GM18498 (cell line): ENCODE measurements at regions not wholly inside any gene's neighbourhood (a gene's known extent, or its start where the extent isn't known, plus 50 kb on each side); places are given as distances from the start of the nearest gene placed in this dataset.
"Not testable (repeated sequence)": the region's sequence is repeated elsewhere in the genome, so short reads cannot be mapped to it uniquely, and the experiment has no call there.

Experiments
- ATAC-seq: cut with Tn5 transposase; IDR thresholded peaks from one replicate; pipeline ENCODE4 v1.9.1; 2021; ENCODE audit warnings: mild to moderate bottlenecking, moderate library complexity; ENCODE audit not compliant: unreplicated experiment

DNA sequence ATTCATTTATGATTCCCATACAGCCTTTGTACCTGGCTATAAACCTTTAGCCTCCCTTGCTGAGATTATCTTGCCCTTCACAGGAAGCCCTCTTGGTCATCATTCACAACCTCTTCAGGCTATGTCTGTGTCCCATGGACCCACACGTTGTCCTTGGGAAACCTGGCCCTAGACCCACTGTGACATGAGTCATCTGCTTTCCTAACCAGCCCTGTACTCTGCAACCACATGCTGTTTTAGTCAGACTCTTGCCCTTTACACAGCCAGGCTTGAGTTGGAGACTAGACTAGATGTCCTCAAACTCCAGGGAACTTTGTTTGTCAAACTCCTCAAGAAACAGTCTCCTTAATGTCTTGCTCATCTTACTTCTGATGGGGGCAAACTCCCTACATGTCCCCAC lies 229.3 kb upstream of the ZSWIM2 start:
- ATAC-seq: no peak

DNA sequence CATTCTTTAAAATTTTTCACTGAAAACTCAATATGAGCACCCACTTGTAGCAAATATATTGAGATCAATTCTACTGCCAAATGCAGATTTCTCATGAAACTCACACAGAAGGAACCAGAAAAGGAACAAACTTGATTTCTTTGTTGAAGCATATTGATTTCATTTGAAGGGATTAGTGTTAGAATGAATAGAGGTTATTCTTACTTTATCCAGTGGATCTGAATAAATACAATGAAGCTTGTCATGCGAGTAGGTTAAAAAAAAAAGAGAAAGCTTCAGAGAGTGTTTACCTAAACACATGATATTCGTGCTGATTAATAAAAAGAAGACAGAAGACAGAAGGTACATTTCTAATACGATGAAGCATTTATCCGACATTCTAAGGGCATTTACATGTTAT lies 226.7 kb upstream of the ZSWIM2 start:
- no peak for ATAC-seq

DNA sequence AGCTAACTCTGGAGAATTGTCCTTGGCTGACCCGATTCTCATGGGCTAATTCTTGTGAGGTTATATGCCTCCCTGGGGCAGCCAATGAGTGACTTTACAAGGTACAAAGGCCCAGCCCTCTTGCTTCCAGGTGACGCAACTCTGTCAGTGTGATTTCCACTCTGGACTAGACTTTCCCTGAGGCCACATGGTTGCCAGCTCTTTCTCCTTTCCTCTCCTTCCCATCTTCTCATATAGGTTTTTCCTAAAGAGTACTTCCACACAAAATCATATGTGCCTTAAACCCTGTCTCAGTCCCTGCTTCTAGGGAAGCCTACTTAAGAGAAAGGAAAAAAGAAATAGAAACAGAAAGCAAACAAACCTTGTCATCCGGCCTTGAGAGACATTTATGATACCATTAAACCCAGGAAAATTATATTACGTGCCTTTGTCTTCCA lies 226.2 kb upstream of the ZSWIM2 start:
- no peak for ATAC-seq

DNA sequence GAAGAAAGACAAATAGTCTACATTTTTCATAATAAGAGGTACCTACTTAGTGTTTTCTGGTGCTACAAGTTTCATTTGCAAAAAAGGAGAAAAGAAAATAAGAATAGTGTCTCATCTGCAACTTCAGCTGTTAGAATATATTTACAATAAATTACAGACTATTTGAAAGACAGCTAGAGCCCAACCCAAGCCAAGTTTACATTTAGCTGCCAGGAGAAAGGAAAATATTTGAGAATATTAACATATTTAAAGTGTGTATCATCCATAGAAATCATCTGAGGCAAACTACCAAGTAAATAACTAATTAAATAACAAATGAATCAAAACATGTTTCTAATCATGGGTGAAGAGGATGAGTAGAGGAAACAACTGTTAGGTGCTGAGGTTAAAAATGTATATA lies 209.2 kb upstream of the ZSWIM2 start:
- no peak for ATAC-seq

DNA sequence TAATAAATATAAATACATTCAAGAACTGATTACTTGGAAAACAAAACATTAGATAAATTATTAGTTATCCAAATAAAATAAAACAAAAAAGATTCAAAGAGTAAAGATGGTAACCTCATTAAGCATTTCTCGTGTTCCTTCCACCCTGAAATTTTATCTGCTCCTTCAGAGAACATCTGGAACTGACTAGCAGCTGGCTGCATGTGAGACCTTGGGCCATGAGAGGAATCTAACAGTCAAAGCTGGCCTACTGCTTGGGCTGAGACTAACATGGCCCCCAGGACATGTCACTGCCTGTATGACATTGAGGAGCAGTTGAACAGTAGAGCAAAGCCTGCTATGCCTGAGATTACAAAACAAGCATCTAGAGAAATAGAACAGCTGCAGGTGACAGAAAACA lies 208.5 kb upstream of the ZSWIM2 start:
- no peak for ATAC-seq

DNA sequence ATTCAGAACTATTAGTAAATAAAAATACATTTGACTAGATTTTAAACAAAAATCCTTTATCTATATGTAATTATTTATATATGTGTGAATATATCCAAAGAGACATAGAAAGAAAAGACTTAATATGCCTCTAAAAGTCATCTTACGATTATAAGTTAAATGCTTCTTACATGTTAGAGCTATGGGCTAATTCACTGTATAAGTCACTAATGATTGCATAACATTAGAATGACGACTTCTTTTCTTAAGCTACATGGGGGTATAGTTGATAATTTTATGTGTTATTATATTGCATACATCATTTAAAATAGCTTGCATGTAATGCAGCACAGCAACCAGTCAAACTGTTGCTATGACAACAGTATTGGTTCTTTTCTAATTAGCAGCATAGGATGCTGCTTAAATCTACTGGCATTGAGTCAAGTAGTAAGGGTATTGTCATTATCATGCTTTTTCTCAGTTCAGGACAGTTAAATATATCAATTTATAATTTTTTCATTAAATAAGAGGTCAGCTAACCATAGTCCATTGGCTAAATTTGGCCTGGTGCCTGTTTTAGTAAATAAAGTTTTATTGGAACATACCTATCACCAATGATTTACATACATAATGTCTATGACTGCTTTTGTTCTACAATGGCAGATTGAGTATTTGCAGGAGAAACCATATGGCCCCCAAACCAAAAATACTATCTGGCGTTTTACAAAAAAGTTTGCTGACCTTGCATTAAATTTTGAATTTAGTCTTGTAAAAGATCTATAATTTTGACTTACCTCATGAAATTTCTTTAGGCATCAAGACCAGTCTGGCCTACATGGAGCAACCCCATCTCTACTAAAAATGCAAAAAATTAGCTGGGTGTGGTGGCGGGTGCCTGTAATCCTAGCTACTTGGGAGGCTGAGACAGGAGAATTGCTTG lies 207.7 kb upstream of the ZSWIM2 start:
- ATAC-seq: no peak

DNA sequence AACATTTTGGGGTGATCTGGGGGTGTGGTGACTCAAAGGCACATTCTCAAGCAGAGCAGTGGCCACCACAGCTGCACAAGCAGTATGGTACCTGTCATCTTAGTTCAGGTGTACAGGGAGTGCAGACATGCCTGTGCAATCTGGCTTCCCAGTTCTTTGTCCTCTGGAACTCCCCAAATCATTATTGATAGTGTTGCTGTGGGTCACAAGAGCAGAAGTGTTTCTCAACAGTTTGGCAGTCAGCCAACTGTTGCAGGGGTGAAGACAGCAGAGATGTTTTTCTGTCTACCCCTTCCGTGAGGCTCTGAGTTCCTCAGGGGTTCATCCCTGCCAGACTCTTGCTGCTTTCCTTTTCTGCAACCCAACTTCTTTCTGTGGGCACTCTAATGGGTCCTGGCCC lies 206.5 kb upstream of the ZSWIM2 start:
- ATAC-seq: no peak

DNA sequence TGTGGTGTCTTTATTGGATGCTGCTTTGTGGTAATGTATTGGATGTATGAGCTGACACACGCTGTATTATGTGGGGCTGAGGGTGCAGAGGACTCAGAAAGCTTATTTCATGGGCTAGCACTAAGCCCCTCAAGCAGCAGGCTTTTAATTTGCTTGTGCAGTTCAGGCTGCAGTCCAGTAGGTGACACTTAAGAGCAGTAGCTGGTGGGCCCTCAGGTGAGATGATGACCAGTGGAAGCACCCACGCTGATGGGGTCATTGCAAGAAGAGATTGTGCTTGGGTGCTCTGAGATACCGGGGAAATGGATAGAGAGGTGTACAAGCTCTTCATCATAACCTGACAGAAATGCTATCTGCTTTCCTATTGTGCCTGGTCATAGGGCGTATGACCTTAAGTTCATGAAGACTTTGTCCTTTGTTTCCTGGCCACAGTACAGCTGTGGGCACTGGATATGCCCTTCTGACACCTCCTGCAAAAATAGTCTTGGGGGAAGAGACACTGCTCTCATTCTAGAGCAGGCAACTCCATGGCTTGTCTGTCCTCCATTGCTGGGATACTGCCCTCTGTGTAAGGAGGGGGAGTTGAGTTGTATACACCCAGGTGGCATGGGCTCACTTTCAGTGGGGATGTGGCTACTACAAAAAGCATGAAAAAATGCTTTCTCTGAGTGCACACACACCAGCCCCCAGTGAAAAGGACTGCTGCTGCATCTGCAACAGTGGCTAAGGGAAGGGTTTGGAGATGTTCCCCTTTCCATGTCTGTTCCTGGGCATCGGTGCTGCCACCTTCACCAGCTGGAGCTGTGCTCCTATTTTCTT lies 205.7 kb upstream of the ZSWIM2 start:
- no peak for ATAC-seq

DNA sequence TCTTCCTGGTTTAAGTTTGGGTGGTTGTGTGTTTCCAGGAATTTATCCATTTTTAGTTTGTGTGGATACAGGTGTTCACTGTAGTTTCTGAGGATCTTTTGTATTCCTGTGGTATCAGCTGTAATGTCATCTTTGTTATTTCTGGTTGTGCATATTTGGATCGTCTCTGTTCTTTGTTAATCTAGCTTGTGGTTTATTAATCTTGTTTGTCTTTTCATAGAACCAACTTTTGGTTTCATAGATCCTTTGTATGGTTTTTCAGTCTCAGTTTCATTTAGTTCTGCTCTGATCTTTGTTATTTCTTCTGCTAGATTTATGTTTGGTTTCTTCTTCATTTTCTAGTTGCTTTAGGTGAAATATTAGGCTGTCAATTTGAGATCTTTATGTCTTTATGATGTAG lies 202.4 kb upstream of the ZSWIM2 start:
- ATAC-seq: peak; percentile 93

DNA sequence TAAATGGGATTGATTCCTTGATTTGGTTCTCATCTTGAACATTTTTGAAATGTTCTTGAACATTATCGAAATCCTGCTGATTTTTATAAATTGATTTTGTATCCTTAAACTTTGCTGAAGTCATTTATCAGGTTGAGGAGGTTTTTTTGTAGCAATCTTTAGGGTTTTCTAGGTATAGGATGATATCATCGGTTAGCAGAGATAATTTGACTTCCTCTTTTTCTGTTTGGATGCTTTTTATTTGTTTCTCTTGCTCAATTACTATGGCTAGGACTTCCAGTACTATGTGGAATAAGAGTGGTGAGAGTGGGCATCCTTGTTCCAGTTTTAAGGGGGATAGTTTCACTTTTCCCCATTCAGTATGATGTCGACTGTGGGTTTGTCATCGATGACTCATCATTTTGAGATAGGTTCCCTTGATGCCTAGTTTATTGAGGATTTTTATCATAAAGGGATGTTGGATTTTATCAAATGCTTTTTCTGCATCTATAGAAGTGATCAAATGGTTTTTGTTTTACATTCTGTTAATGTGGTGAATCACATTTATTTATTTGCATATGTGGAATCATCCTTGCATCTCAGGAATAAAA lies 201.5 kb upstream of the ZSWIM2 start:
- no peak for ATAC-seq

DNA sequence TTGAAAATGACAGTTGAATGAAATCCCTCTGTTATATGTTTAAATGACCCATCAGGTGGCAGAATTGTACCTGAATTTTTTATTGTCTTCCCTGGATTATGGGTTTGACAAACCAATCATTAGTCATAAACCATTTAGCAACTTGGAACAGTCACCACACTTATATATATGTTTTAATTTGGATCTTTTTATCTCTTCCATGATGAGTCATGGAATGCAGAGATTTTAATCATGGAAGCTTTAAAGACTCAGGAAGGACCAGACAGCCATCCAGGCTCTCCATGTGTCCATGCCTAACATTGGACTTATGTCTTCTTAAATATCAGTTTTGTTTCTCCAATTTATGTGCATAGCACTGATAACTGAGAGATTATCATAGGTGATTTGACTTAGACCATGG lies 188.3 kb upstream of the ZSWIM2 start:
- no peak for ATAC-seq

DNA sequence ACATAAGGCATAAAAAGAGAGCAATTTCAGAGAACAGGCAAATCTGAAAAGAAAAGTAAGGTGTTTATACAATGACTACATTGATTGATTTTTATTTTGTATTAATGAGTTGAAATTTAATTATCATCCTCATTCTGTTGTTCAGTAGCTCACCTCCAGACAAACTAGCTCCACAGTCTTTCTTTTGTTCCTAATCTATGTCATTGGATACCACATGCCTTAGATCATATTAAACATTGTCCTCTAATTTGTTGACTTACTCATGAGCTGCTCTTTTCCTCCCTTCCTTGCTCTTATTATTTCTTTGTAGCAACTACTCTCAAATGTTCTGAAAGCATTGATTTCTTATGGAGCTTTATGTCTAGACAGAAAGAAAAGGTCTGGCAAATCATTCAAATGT lies 185.5 kb upstream of the ZSWIM2 start:
- no peak for ATAC-seq

DNA sequence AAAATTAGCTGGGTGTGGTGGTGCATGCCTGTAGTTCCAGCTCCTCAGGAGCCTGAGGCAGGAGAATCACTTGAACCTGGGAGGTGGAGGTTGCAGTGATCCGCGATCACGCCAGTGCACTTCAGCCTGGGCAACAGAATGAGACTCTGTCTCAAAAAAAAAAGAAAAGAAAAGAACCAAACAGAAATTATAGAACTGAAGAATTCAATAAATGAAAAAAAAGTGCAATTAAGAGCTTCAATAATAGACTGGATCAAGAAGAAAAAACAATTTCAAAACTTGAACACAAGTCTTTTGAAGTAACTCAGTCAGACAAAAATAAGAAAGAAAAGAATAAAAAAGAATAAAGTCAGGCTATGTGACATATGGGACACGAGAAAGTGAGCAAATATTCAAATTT lies 175.8 kb upstream of the ZSWIM2 start:
- no peak for ATAC-seq

DNA sequence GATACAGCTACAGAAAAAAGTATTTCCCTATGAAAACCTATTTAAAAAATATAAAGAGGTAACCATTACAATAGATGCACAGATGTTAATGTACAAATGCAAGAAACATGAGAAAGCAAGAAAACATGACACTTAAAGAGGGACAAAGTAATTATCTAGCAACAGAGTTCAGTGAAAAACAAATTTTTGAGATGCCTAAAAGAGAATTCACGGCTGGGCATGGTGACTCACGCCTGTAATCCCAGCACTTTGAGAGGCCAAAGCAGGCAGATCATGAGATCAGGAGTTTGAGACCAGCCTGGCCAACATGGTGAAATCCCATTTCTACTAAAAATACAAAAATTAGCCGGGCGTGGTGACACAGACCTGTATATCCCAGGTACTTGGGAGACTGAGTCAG lies 175.0 kb upstream of the ZSWIM2 start:
- not testable (repeated sequence) for ATAC-seq

DNA sequence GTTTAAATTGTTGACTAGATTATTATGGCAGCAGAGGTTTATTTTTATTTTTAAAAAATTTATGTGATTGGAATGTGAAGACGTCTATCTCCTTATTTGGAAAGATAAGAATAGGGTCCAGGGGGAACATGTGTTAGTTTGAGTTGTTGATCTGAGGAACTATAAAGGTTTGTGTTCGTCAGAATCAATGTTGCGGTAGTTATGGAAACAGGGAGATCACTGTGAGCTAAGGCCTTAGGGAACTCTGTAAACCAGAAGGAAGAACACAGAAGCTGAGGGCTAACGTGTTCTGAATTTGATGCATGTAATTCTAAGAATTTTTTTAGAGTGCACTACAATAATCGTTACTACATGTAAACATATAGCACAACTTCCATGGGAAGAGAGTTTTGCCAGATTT lies 168.5 kb upstream of the ZSWIM2 start:
- no peak for ATAC-seq

DNA sequence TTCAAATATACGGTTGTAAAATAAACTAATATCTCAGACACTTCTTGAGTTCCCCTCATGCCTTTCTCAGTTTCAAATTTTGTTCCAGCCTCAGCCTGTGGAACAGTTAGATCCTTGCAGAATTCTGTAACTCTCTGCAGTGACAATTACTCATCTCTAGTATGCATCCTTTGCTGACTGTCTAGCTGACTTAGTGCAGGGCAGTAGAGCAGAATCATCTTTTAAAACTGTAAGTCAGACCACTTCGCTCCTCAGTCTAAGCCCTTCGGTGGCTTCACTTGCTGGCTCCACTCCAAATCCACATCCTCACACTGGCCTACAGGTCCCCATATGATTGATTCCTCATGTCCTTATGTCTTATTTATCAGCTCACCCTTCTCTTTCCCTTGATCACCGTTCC lies 164.1 kb upstream of the ZSWIM2 start:
- ATAC-seq: no peak

DNA sequence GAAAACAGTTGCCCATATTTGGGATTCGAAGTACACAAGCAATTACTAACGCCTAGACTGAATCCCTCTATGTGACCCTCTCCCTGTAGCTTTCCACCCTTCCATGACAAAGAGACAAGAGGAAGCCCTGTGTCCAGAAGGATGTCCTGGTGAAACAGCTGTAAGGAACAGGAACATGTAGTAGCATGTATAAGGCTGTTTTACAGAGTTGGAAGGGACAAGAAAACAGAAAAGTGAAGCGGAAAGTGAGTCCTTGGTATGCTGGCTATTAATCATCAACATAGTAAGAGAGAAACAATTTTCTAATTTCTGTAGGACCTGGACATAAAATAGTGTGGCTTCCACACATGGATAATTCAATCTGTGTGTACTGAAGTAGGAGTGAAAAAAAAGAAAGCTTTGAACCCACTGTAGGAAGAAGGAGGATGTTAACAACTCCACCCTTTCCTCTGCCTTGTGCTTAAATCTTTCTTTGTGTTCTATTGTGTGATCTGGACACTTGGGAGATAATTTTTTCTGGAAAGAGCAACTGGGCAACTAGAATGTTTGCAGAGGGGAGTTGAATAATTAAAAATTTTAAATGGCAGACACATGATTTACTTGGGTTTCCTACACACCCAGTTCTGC lies 162.3 kb upstream of the ZSWIM2 start:
- no peak for ATAC-seq

DNA sequence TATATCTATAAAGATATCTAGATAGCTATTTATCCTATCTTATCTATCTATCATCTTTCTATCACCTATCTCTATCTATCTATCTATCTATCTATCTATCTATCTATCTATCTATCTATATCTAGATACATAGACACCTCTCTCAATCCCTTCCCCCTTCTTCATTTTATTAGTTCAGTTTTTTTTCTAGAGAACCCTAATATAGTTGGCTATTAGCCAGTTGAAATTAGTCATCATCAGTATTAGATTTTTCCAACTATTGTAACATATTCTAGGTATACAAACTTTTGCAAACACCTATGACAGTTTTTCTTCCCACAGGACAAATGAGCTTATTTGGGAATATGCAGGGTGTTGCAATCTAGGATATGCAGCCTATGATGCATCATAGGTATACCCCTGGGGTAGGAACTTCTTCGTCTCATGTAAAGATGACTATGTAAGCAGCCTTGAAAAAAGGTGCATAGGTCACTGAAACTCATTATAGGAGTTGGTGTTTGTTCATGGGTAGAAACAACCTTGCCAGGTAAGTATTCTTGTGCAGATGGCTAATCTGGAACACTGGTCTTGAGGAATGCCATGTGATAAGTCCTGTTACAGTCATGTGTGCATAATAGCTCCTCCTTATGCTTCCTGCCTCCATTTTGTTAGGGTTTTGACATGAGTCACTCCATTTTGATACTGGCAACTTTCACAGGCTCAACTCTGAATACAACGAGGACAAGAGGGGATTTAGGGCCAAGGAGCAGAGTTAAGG lies 160.7 kb upstream of the ZSWIM2 start:
- ATAC-seq: no peak

DNA sequence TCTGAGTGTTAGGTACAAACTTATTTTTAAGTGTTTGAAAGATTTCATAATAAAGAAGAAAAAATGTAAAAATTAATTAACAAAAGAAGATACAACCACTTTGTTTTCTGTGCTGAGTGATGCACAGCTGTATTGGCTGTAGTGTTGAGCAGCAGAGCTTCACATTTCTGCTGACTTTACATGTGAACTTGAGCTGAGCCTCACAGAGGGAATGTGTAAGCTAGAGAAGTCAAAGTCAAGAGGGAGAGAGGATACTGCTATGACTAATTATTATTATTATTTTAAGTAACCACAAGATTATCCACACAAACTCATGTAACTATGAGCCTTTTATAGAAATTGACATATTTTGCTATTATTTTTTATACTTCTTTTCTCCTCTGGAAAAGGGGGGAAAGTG lies 159.1 kb upstream of the ZSWIM2 start:
- no peak for ATAC-seq

DNA sequence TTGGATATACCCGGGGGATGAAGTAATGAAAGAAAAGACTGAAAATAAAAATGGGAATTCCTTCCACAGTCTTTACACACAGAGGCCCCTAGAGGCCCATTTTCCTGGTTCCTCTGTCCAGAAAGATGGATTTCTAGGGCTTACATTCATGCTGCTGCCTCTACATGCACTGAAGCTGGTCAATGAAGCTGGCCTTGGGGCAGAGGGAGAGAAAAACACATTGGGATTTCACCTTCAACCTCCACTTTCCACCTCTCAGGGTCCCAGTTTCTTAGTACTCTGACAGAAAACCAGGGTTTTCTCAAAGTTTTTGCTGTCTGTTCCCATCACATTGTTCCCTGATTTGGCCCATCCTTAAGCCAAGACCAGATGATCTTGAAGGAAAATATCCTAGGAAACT lies 154.6 kb upstream of the ZSWIM2 start:
- no peak for ATAC-seq
